Heart right ventricle (tissue), 16 donors: ENCODE measurements at regions not wholly inside any gene's neighbourhood (a gene's known extent, or its start where the extent isn't known, plus 50 kb on each side); places are given as distances from the start of the nearest gene placed in this dataset.

Experiments used
- ATAC-seq, 8 donors: fragments of 200-7000 bp; cut with Tn5 transposase; one replicate each; pipeline ENCODE4 v1.9.1; 2020; ENCODE audit warnings: mild to moderate bottlenecking in 8 of 8, moderate library complexity in 8 of 8, moderate number of reproducible peaks in 1 of 8
- DNase-seq, 2 donors: peaks; one replicate each; pipeline ENCODE4 v3.0.0-alpha.2; 2020
- H3K27ac ChIP-seq, 10 donors: fragments of 200-600 bp; sonication (generic) in 2 of 10; one replicate each; pipeline versions ENCODE4 v1.5.0 to v1.8.0; 2020 to 2022; ENCODE audit warnings: mild to moderate bottlenecking in 3 of 10
- H3K27me3 ChIP-seq, 7 donors: fragments of 200-600 bp; one replicate each; pipeline ENCODE4 v1.8.0; 2021 to 2022; ENCODE audit warnings: mild to moderate bottlenecking in 2 of 7
- H3K36me3 ChIP-seq, 9 donors: fragments of 200-600 bp; sonication (generic) in 1 of 9; one replicate each; pipeline versions ENCODE4 v1.5.0 to v1.8.0; 2020 to 2022; ENCODE audit warnings: mild to moderate bottlenecking in 2 of 9
- H3K4me1 ChIP-seq, 9 donors: fragments of 200-600 bp; sonication (generic) in 1 of 9; one replicate each; pipeline versions ENCODE4 v1.5.0 to v1.8.0; 2020 to 2022; ENCODE audit warnings: mild to moderate bottlenecking in 4 of 9
- H3K4me3 ChIP-seq, 10 donors: fragments of 200-600 bp; sonication (generic) in 2 of 10; one replicate each; pipeline versions ENCODE4 v1.5.0 to v1.8.0; 2020 to 2022; ENCODE audit warnings: mild to moderate bottlenecking in 7 of 10, moderate library complexity in 2 of 10
- H3K9me3 ChIP-seq, 11 donors: fragments of 200-600 bp in 10 of 11; sonication (generic) in 2 of 11; one replicate each; pipeline versions ENCODE4 v1.5.0 to v1.8.0; 2013 to 2022; ENCODE audit warnings: mild to moderate bottlenecking in 2 of 11, control low read depth in 1 of 11, moderate library complexity in 1 of 11
- CTCF ChIP-seq, 9 donors: fragments of 200-600 bp; sonication (generic) in 2 of 9; IDR thresholded peaks; one replicate each; pipeline versions ENCODE4 v1.5.0 to v1.8.0; 2021 to 2022; ENCODE audit warnings: antibody characterized with exemption in 9 of 9, mild to moderate bottlenecking in 5 of 9, moderate library complexity in 1 of 9
- WGBS, 2 donors: extraction: QIAGEN DNeasy Blood & Tissue Kit; methylation state at CpG; one replicate each; pipeline ENCODE4 v1.1.7; 2013; ENCODE audit warnings: inconsistent platforms in 1 of 2; 5-methylcytosine and 5-hydroxymethylcytosine counted together
- intact Hi-C, 10 donors: fragments of 100-400 bp; cut with DNase I; formaldehyde crosslinking; loops; one replicate each; pipeline versions ENCODE4 v1.11.1 to v1.14.2; 2022
- donor health status: Arrhythmogenic right ventricular cardiomyopathy.
- donor health status: ischemic (EF 13 %, LVEDD 7.1; RV severe dilation, severe dysfunction).
- donor health status: healthy with polysubstance abuse.
- donor health status: DM: no; HTN: yes; CAD: no.
- donor health status: DM: no; HTN: no; CAD: no.
- donor health status: ischemic (EF 25% LVEDD 6.9; RV normal size, moderate dysfunction).
- donor health status: ischemic (EF 25% LVEDD 5.7; RV mildly dilated, moderate dysfunction).
- donor health status: healthy.
- donor health status: DM: yes; HTN: yes; CAD: no.
- donor health status: Ischemic cardiomyopathy.
- donor health status: ischemic (EF 35%, LVEDD 5.7; RV mildly dilated, moderate dysfunction).
- donor health status: nonischemic (EF 11% LVEDD 7.7; RV severe dilation, severe dysfunction).
- donor health status: DM: yes; HTN: yes; CAD: no.
- donor health status: PGD.
- donor health status: ischemic (EF 29% LVEDD 5.4; RV normal size, mild dysfunction).
- donor health status: nonischemic (EF 23%, LVEDD 6.1; RV moderate dilation, normal function).

- WGBS, 2 donors = 90 to 93% methylated on average over 4 of the region's 4 CpGs
- Histone ChIP-seq H3K27ac (no peak overlapping the region), H3K4me1 (no peaks in the 10 kb centered on the region), H3K9me3 (peaks cover 0 to 7% (median 0%) of the 10 kb centered on the region in 11 donors), H3K36me3 (no peaks in the 10 kb centered on the region), H3K4me3 (no peak overlapping the region), H3K27me3 (peaks cover 0 to 6% (median 0%) of the 10 kb centered on the region in 7 donors)
- no peak for ATAC-seq
- TF ChIP-seq CTCF (IDR thresholded peaks at IDR 0.05) = no peak
- intact Hi-C loops = no loop called here
- no peak for DNase-seq
Measured at GRCh38 chr2:45112750-45113149, 103.5 kb upstream of the SIX2 start.

GRCh38 chr2:45105050-45105582, 95.9 kb upstream of the SIX2 start:
- no peak for DNase-seq
- intact Hi-C loops = no loop called here
- no peak overlapping the region for H3K4me3 ChIP-seq
- TF ChIP-seq CTCF (IDR thresholded peaks at IDR 0.05) = no peak
- H3K9me3 ChIP-seq = peaks cover 0 to 5% (median 0%) of the 10 kb centered on the region in 11 donors
- H3K27ac ChIP-seq = no peak overlapping the region
- H3K27me3 ChIP-seq = peaks cover 0 to 13% (median 6%) of the 10 kb centered on the region in 7 donors
- no peak for ATAC-seq
- no peaks in the 10 kb centered on the region for H3K36me3 ChIP-seq
- WGBS, 2 donors = 89 to 91% methylated on average over 1 of the region's 1 CpG
- no peaks in the 10 kb centered on the region for H3K4me1 ChIP-seq

- Histone ChIP-seq H3K27ac (no peak overlapping the region), H3K27me3 (peaks cover 0 to 13% (median 6%) of the 10 kb centered on the region in 7 donors), H3K4me3 (no peak overlapping the region), H3K9me3 (peaks cover 0 to 5% (median 0%) of the 10 kb centered on the region in 11 donors), H3K36me3 (no peaks in the 10 kb centered on the region), H3K4me1 (no peaks in the 10 kb centered on the region)
- no peak for DNase-seq
- WGBS, 2 donors = 80 to 82% methylated on average over 3 of the region's 3 CpGs
- no peak for ATAC-seq
- intact Hi-C loops = no loop called here
- TF ChIP-seq CTCF (IDR thresholded peaks at IDR 0.05) = no peak
Measured at GRCh38 chr2:45104429-45104828, 95.2 kb upstream of the SIX2 start.

- 86 to 88% methylated on average over 8 of the region's 8 CpGs for WGBS, 2 donors
- H3K27me3 ChIP-seq = peaks cover 0 to 13% (median 6%) of the 10 kb centered on the region in 7 donors
- DNase-seq (no peak), ATAC-seq (no peak)
- H3K27ac ChIP-seq = no peak overlapping the region
- intact Hi-C loops = no loop called here
- no peaks in the 10 kb centered on the region for H3K4me1 ChIP-seq
- H3K36me3 ChIP-seq = no peaks in the 10 kb centered on the region
- TF ChIP-seq CTCF (IDR thresholded peaks at IDR 0.05) = no peak
- peaks cover 0 to 5% (median 0%) of the 10 kb centered on the region in 11 donors for H3K9me3 ChIP-seq
- no peak overlapping the region for H3K4me3 ChIP-seq
Measured at GRCh38 chr2:45103351-45104345, 94.4 kb upstream of the SIX2 start.
